CD14-positive monocyte (primary cell): ENCODE measurements at regions not wholly inside any gene's neighbourhood (a gene's known extent, or its start where the extent isn't known, plus 50 kb on each side); places are given as distances from the start of the nearest gene placed in this dataset.

ENCODE experiments used
- DNase-seq, 3 donors: peaks; one replicate each; pipeline ENCODE4 v3.0.0-alpha.2; 2011 to 2022
- H2AFZ ChIP-seq: 2 replicates; pipeline ENCODE4 v1.6.0; 2012; ENCODE audit warnings: mild to moderate bottlenecking, low read depth, low read length, inconsistent platforms; ENCODE audit not compliant: insufficient read depth, poor library complexity, severe bottlenecking
- H3K27ac ChIP-seq, 2 donors: 1 replicate in 1 of 2; 2 replicates in 1 of 2; pipeline ENCODE4 v1.5.1; 2012 to 2013; ENCODE audit warnings: low read length in 2 of 2, control low read depth in 1 of 2, inconsistent platforms in 1 of 2, low read depth in 1 of 2, mild to moderate bottlenecking in 1 of 2
- H3K27me3 ChIP-seq, 2 donors: one replicate each; pipeline versions ENCODE4 v1.6.0 to v1.6.1; 2011 to 2013; ENCODE audit warnings: low read length in 2 of 2; ENCODE audit not compliant: control insufficient read depth in 2 of 2, insufficient read depth in 2 of 2
- H3K36me3 ChIP-seq, 2 donors: replicated peaks in 1 of 2; 1 replicate in 1 of 2; 2 replicates in 1 of 2; pipeline versions ENCODE4 v1.5.1 to v1.6.1; 2012 to 2013; ENCODE audit warnings: low read length in 2 of 2, control low read depth in 1 of 2, inconsistent platforms in 1 of 2, mild to moderate bottlenecking in 1 of 2; ENCODE audit not compliant: insufficient read depth in 2 of 2, control insufficient read depth in 1 of 2
- H3K4me1 ChIP-seq, 2 donors: 1 replicate in 1 of 2; 2 replicates in 1 of 2; pipeline versions ENCODE4 v1.5.1 to v1.6.1; 2012 to 2013; ENCODE audit warnings: low read length in 2 of 2, control low read depth in 1 of 2, inconsistent platforms in 1 of 2, mild to moderate bottlenecking in 1 of 2, moderate library complexity in 1 of 2; ENCODE audit not compliant: insufficient read depth in 2 of 2, control insufficient read depth in 1 of 2
- H3K4me2 ChIP-seq: replicated peaks from 2 replicates; pipeline ENCODE3; 2012; ENCODE audit warnings: low read length, moderate library complexity, mild to moderate bottlenecking; ENCODE audit not compliant: poor library complexity, severe bottlenecking; ENCODE audit errors: extremely low read depth
- H3K4me3 ChIP-seq, 3 experiments: fragments of 200-600 bp in 1 of 3; sonication (generic) in 1 of 3; replicated peaks in 1 of 3; 1 replicate in 2 of 3; 2 replicates in 1 of 3; pipeline ENCODE4 v1.5.1; 2011 to 2013; ENCODE audit warnings: low read length in 3 of 3, mild to moderate bottlenecking in 3 of 3, control low read depth in 2 of 3, low read depth in 2 of 3, inconsistent platforms in 1 of 3, moderate library complexity in 1 of 3
- H3K79me2 ChIP-seq: 2 replicates; pipeline ENCODE4 v1.6.0; 2012; ENCODE audit warnings: mild to moderate bottlenecking, control low read depth, inconsistent platforms, low read length, moderate library complexity; ENCODE audit not compliant: insufficient read depth
- H3K9ac ChIP-seq: 2 replicates; pipeline ENCODE4 v1.6.0; 2017; ENCODE audit warnings: low read length, mild to moderate bottlenecking; ENCODE audit not compliant: insufficient read depth, poor library complexity, severe bottlenecking
- H3K9me3 ChIP-seq, 2 donors: replicated peaks in 1 of 2; 1 replicate in 1 of 2; 2 replicates in 1 of 2; pipeline versions ENCODE4 v1.5.1 to v1.6.1; 2012 to 2013; ENCODE audit warnings: low read length in 2 of 2, control low read depth in 1 of 2; ENCODE audit not compliant: control insufficient read depth in 1 of 2, insufficient read depth in 1 of 2
- H4K20me1 ChIP-seq: 2 replicates; pipeline ENCODE4 v1.6.0; 2012; ENCODE audit warnings: mild to moderate bottlenecking, low read length, control low read depth, moderate library complexity; ENCODE audit not compliant: insufficient read depth
- H3K27ac Mint-ChIP-seq, 7 donors: one replicate each; pipeline ENCODE4 v1.8.0; 2020; ENCODE audit warnings: mild to moderate bottlenecking in 7 of 7, mixed read lengths in 7 of 7, moderate library complexity in 6 of 7, inconsistent platforms in 2 of 7
- H3K27me3 Mint-ChIP-seq, 3 donors: one replicate each; pipeline ENCODE4 v1.8.0; 2021 to 2022; ENCODE audit warnings: low read depth in 3 of 3, mild to moderate bottlenecking in 3 of 3, mixed read lengths in 3 of 3, moderate library complexity in 3 of 3, inconsistent platforms in 1 of 3
- H3K36me3 Mint-ChIP-seq, 2 donors: one replicate each; pipeline ENCODE4 v1.8.0; 2020; ENCODE audit warnings: mixed read lengths in 2 of 2, inconsistent platforms in 1 of 2, mild to moderate bottlenecking in 1 of 2
- H3K4me1 Mint-ChIP-seq: one replicate; pipeline ENCODE4 v1.8.0; 2020; ENCODE audit warnings: mild to moderate bottlenecking, mixed read lengths
- H3K4me3 Mint-ChIP-seq, 2 donors: one replicate each; pipeline ENCODE4 v1.8.0; 2020; ENCODE audit warnings: mild to moderate bottlenecking in 2 of 2, mixed read lengths in 2 of 2, moderate library complexity in 1 of 2
- H3K9me3 Mint-ChIP-seq, 7 donors: one replicate each; pipeline ENCODE4 v1.8.0; 2020 to 2022; ENCODE audit warnings: mixed read lengths in 7 of 7, mild to moderate bottlenecking in 6 of 7, moderate library complexity in 6 of 7, inconsistent platforms in 2 of 7
- CTCF ChIP-seq: fragments of 200-600 bp; IDR thresholded peaks from one replicate; pipeline ENCODE4 v1.8.0; 2022; ENCODE audit warnings: antibody characterized with exemption, mild to moderate bottlenecking
- WGBS: methylation state at CpG from one replicate; pipeline ENCODE4 v1.1.5; 2013; ENCODE audit warnings: missing lambda C conversion rate; ENCODE audit not compliant: insufficient coverage; 5-methylcytosine and 5-hydroxymethylcytosine counted together
- intact Hi-C, 2 donors: fragments of 100-400 bp; cut with micrococcal nuclease; formaldehyde crosslinking; loops; one replicate each; pipeline versions ENCODE4 v1.15.0 to v1.15.1; 2023

GRCh38 chr13:84230568-84230967 lies 348.3 kb upstream of the SLITRK1 start:
- no peak for DNase-seq
- H3K9ac ChIP-seq, result no peak overlapping the region
- Mint-ChIP-seq H3K27ac (no peak overlapping the region), H3K4me3 (no peak overlapping the region), H3K4me1 (no peaks in the 10 kb centered on the region), H3K36me3 (no peaks in the 10 kb centered on the region), H3K9me3 (peaks cover 0 to 9% (median 3%) of the 10 kb centered on the region in 7 donors), H3K27me3 (no peaks in the 10 kb centered on the region)
- no peak for TF ChIP-seq CTCF
- no peak overlapping the region for H3K27ac ChIP-seq
- intact Hi-C loops, result no loop called here
- no peaks in the 10 kb centered on the region for H3K4me1 ChIP-seq
- no CpG with 5 or more reads among the region's 1 CpG for WGBS
- no peaks in the 10 kb centered on the region for H3K27me3 ChIP-seq
- no peaks in the 10 kb centered on the region for H3K36me3 ChIP-seq
- no peaks in the 10 kb centered on the region for H3K79me2 ChIP-seq
- H2AFZ ChIP-seq, result no peak overlapping the region
- no peak overlapping the region for H3K4me3 ChIP-seq
- peaks cover 0 to 5% of the 10 kb centered on the region in 2 donors for H3K9me3 ChIP-seq
- no peak overlapping the region for H3K4me2 ChIP-seq
- H4K20me1 ChIP-seq, result no peaks in the 10 kb centered on the region

GRCh38 chr13:84211048-84211447 lies 328.8 kb upstream of the SLITRK1 start:
- 100% methylated on average over 1 of the region's 2 CpGs for WGBS
- DNase-seq, result no peak
- Mint-ChIP-seq H3K4me1 (no peaks in the 10 kb centered on the region), H3K36me3 (no peaks in the 10 kb centered on the region), H3K4me3 (no peak overlapping the region), H3K9me3 (peaks cover 2 to 12% (median 6%) of the 10 kb centered on the region in 7 donors), H3K27me3 (no peaks in the 10 kb centered on the region), H3K27ac (no peak overlapping the region)
- intact Hi-C loops, result no loop called here
- Histone ChIP-seq H3K4me1 (no peaks in the 10 kb centered on the region), H3K27ac (no peak overlapping the region), H3K27me3 (no peaks in the 10 kb centered on the region), H3K9me3 (peaks cover 0 to 4% of the 10 kb centered on the region in 2 donors), H4K20me1 (no peaks in the 10 kb centered on the region), H3K79me2 (no peaks in the 10 kb centered on the region), H3K4me3 (no peak overlapping the region), H3K4me2 (no peak overlapping the region), H3K36me3 (no peaks in the 10 kb centered on the region), H3K9ac (no peak overlapping the region), H2AFZ (no peak overlapping the region)
- TF ChIP-seq CTCF, result no peak
